ENCODE measurements at regions not wholly inside any gene's neighbourhood (a gene's known extent, or its start where the extent isn't known, plus 50 kb on each side); places are given as distances from the start of the nearest gene placed in this dataset.

- TF ChIP-seq CTCF (IDR thresholded peaks at IDR 0.05) = no peak
- no peak for TF ChIP-seq POLR2AphosphoS5 (IDR thresholded peaks at IDR 0.05)
- no peak for TF ChIP-seq EP300 (IDR thresholded peaks at IDR 0.05; ENCODE audit: low read depth)
These were observed 144.3 kb upstream of the TNRC6C start for GRCh38 chr17:77814091-77814772.

Measured in transverse colon (tissue), 4 donors.